ENCODE measurements at regions not wholly inside any gene's neighbourhood (a gene's known extent, or its start where the extent isn't known, plus 50 kb on each side); places are given as distances from the start of the nearest gene placed in this dataset.
"Not testable (repeated sequence)": the region's sequence is repeated elsewhere in the genome, so short reads cannot be mapped to it uniquely, and the experiment has no call there.

DNA sequence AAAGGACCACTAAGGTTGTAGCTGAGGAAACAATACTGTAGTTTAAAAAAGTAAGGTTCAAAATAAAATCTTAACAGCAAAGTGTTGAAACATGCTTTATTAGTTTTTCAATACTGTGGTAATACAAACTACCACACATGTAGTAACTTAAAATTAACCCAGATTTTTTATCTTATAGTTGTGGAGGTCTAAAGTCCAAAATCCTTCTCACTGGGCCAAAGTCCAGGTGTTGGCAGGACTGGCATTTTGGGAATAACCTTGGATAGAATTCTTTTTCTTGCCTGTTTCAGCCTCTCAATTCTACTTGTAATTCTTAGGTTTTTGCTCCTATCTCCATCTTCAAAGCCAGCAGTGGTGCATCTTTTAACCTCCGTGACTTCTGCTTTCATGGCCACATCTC is 942.0 kb downstream of the TSN start:
- Histone ChIP-seq H3K9ac (ENCODE audit: low read depth in 1 of 2, low read length in 2 of 2) (no peak overlapping the region), H3K4me1 (ENCODE audit: control insufficient read depth in 2 of 2, insufficient read depth in 2 of 2, low read length in 2 of 2) (no peaks in the 10 kb centered on the region), H3K4me3 (ENCODE audit: low read length in 2 of 2) (no peak overlapping the region), H3K9me3 (ENCODE audit: control insufficient read depth in 2 of 2, low read length in 2 of 2) (no peaks in the 10 kb centered on the region), H3K27ac (ENCODE audit: low read depth in 2 of 2, low read length in 2 of 2) (no peak overlapping the region), H3K36me3 (ENCODE audit: control insufficient read depth in 2 of 2, insufficient read depth in 2 of 2, low read length in 2 of 2) (no peaks in the 10 kb centered on the region), H3K27me3 (ENCODE audit: control insufficient read depth in 2 of 2, insufficient read depth in 2 of 2, low read length in 2 of 2) (no peaks in the 10 kb centered on the region)

- Histone ChIP-seq H3K36me3 (ENCODE audit: control insufficient read depth in 2 of 2, insufficient read depth in 2 of 2, low read length in 2 of 2) (no peaks in the 10 kb centered on the region), H3K9ac (ENCODE audit: low read depth in 1 of 2, low read length in 2 of 2) (no peak overlapping the region), H3K4me3 (ENCODE audit: low read length in 2 of 2) (no peak overlapping the region), H3K27ac (ENCODE audit: low read depth in 2 of 2, low read length in 2 of 2) (no peak overlapping the region), H3K27me3 (ENCODE audit: control insufficient read depth in 2 of 2, insufficient read depth in 2 of 2, low read length in 2 of 2) (no peaks in the 10 kb centered on the region), H3K4me1 (ENCODE audit: control insufficient read depth in 2 of 2, insufficient read depth in 2 of 2, low read length in 2 of 2) (no peaks in the 10 kb centered on the region), H3K9me3 (ENCODE audit: control insufficient read depth in 2 of 2, low read length in 2 of 2) (no peaks in the 10 kb centered on the region)
These were observed 948.2 kb downstream of the TSN start for GRCh38 chr2:122703676-122704075.

- Histone ChIP-seq H3K4me1 (ENCODE audit: control insufficient read depth in 2 of 2, insufficient read depth in 2 of 2, low read length in 2 of 2) (no peaks in the 10 kb centered on the region), H3K4me3 (ENCODE audit: low read length in 2 of 2) (no peak overlapping the region), H3K9me3 (ENCODE audit: control insufficient read depth in 2 of 2, low read length in 2 of 2) (no peaks in the 10 kb centered on the region), H3K27me3 (ENCODE audit: control insufficient read depth in 2 of 2, insufficient read depth in 2 of 2, low read length in 2 of 2) (no peaks in the 10 kb centered on the region), H3K9ac (ENCODE audit: low read depth in 1 of 2, low read length in 2 of 2) (no peak overlapping the region), H3K36me3 (ENCODE audit: control insufficient read depth in 2 of 2, insufficient read depth in 2 of 2, low read length in 2 of 2) (no peaks in the 10 kb centered on the region), H3K27ac (ENCODE audit: low read depth in 2 of 2, low read length in 2 of 2) (no peak overlapping the region)
These were observed 948.7 kb downstream of the TSN start for GRCh38 chr2:122704109-122704563.

- no peak overlapping the region for H3K9ac ChIP-seq (ENCODE audit: low read depth in 1 of 2, low read length in 2 of 2)
- H3K27ac ChIP-seq (ENCODE audit: low read depth in 2 of 2, low read length in 2 of 2) = no peak overlapping the region
- no peaks in the 10 kb centered on the region for H3K27me3 ChIP-seq (ENCODE audit: control insufficient read depth in 2 of 2, insufficient read depth in 2 of 2, low read length in 2 of 2)
- no peak overlapping the region for H3K4me3 ChIP-seq (ENCODE audit: low read length in 2 of 2)
- H3K4me1 ChIP-seq (ENCODE audit: control insufficient read depth in 2 of 2, insufficient read depth in 2 of 2, low read length in 2 of 2) = no peaks in the 10 kb centered on the region
- H3K36me3 ChIP-seq (ENCODE audit: control insufficient read depth in 2 of 2, insufficient read depth in 2 of 2, low read length in 2 of 2) = no peaks in the 10 kb centered on the region
- no peaks in the 10 kb centered on the region for H3K9me3 ChIP-seq (ENCODE audit: control insufficient read depth in 2 of 2, low read length in 2 of 2)
These were observed 950.3 kb downstream of the TSN start for GRCh38 chr2:122705746-122706145.

- no peaks in the 10 kb centered on the region for H3K9me3 ChIP-seq (ENCODE audit: control insufficient read depth in 2 of 2, low read length in 2 of 2)
- no peaks in the 10 kb centered on the region for H3K36me3 ChIP-seq (ENCODE audit: control insufficient read depth in 2 of 2, insufficient read depth in 2 of 2, low read length in 2 of 2)
- H3K4me1 ChIP-seq (ENCODE audit: control insufficient read depth in 2 of 2, insufficient read depth in 2 of 2, low read length in 2 of 2) = no peaks in the 10 kb centered on the region
- no peak overlapping the region for H3K9ac ChIP-seq (ENCODE audit: low read depth in 1 of 2, low read length in 2 of 2)
- no peak overlapping the region for H3K27ac ChIP-seq (ENCODE audit: low read depth in 2 of 2, low read length in 2 of 2)
- H3K4me3 ChIP-seq (ENCODE audit: low read length in 2 of 2) = no peak overlapping the region
- no peaks in the 10 kb centered on the region for H3K27me3 ChIP-seq (ENCODE audit: control insufficient read depth in 2 of 2, insufficient read depth in 2 of 2, low read length in 2 of 2)
These were observed 951.3 kb downstream of the TSN start for GRCh38 chr2:122706757-122707223.

- no peaks in the 10 kb centered on the region for H3K9me3 ChIP-seq (ENCODE audit: control insufficient read depth in 2 of 2, low read length in 2 of 2)
- H3K4me3 ChIP-seq (ENCODE audit: low read length in 2 of 2) = no peak overlapping the region
- H3K27ac ChIP-seq (ENCODE audit: low read depth in 2 of 2, low read length in 2 of 2) = no peak overlapping the region
- no peaks in the 10 kb centered on the region for H3K4me1 ChIP-seq (ENCODE audit: control insufficient read depth in 2 of 2, insufficient read depth in 2 of 2, low read length in 2 of 2)
- no peaks in the 10 kb centered on the region for H3K27me3 ChIP-seq (ENCODE audit: control insufficient read depth in 2 of 2, insufficient read depth in 2 of 2, low read length in 2 of 2)
- no peaks in the 10 kb centered on the region for H3K36me3 ChIP-seq (ENCODE audit: control insufficient read depth in 2 of 2, insufficient read depth in 2 of 2, low read length in 2 of 2)
- no peak overlapping the region for H3K9ac ChIP-seq (ENCODE audit: low read depth in 1 of 2, low read length in 2 of 2)
These were observed 951.9 kb downstream of the TSN start for GRCh38 chr2:122707224-122707824.

- Histone ChIP-seq H3K9me3 (ENCODE audit: control insufficient read depth in 2 of 2, low read length in 2 of 2) (no peaks in the 10 kb centered on the region), H3K27me3 (ENCODE audit: control insufficient read depth in 2 of 2, insufficient read depth in 2 of 2, low read length in 2 of 2) (no peaks in the 10 kb centered on the region), H3K4me1 (ENCODE audit: control insufficient read depth in 2 of 2, insufficient read depth in 2 of 2, low read length in 2 of 2) (no peaks in the 10 kb centered on the region), H3K36me3 (ENCODE audit: control insufficient read depth in 2 of 2, insufficient read depth in 2 of 2, low read length in 2 of 2) (no peaks in the 10 kb centered on the region), H3K4me3 (ENCODE audit: low read length in 2 of 2) (no peak overlapping the region), H3K9ac (ENCODE audit: low read depth in 1 of 2, low read length in 2 of 2) (no peak overlapping the region), H3K27ac (ENCODE audit: low read depth in 2 of 2, low read length in 2 of 2) (no peak overlapping the region)
These were observed 954.6 kb downstream of the TSN start for GRCh38 chr2:122710049-122710448.

GRCh38 chr2:122713800-122714199 is 958.3 kb downstream of the TSN start:
- H3K9me3 ChIP-seq (ENCODE audit: control insufficient read depth in 2 of 2, low read length in 2 of 2) = no peaks in the 10 kb centered on the region
- H3K9ac ChIP-seq (ENCODE audit: low read depth in 1 of 2, low read length in 2 of 2) = no peak overlapping the region
- no peaks in the 10 kb centered on the region for H3K4me1 ChIP-seq (ENCODE audit: control insufficient read depth in 2 of 2, insufficient read depth in 2 of 2, low read length in 2 of 2)
- no peak overlapping the region for H3K27ac ChIP-seq (ENCODE audit: low read depth in 2 of 2, low read length in 2 of 2)
- H3K27me3 ChIP-seq (ENCODE audit: control insufficient read depth in 2 of 2, insufficient read depth in 2 of 2, low read length in 2 of 2) = no peaks in the 10 kb centered on the region
- H3K36me3 ChIP-seq (ENCODE audit: control insufficient read depth in 2 of 2, insufficient read depth in 2 of 2, low read length in 2 of 2) = no peaks in the 10 kb centered on the region
- no peak overlapping the region for H3K4me3 ChIP-seq (ENCODE audit: low read length in 2 of 2)

DNA sequence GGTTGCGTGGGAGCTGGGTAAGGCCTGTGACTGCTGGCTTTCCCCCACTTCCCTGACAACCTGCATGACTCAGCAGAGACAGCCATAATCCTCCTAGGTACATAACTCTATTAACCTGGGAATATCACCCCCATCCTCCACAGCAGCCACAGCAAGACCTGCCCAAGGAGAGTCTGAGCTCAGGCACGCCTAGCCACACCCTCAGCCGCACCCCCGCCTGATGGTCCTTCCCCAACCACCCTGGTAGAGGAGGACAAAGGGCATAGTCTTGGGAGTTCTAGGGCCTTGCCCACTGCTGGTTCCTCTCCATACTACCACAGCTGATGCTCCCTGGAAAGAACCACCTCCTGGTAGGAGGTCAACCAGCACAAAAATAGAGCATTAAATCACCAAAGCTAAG is 965.4 kb downstream of the TSN start:
- not testable (repeated sequence) for H3K4me3 ChIP-seq (ENCODE audit: low read length in 2 of 2); H3K9ac ChIP-seq (ENCODE audit: low read depth in 1 of 2, low read length in 2 of 2); H3K27me3 ChIP-seq (ENCODE audit: control insufficient read depth in 2 of 2, insufficient read depth in 2 of 2, low read length in 2 of 2); H3K36me3 ChIP-seq (ENCODE audit: control insufficient read depth in 2 of 2, insufficient read depth in 2 of 2, low read length in 2 of 2); H3K4me1 ChIP-seq (ENCODE audit: control insufficient read depth in 2 of 2, insufficient read depth in 2 of 2, low read length in 2 of 2); H3K9me3 ChIP-seq (ENCODE audit: control insufficient read depth in 2 of 2, low read length in 2 of 2)
- H3K27ac ChIP-seq (ENCODE audit: low read depth in 2 of 2, low read length in 2 of 2) = peak overlapping the region in 1 of 2 donors; percentile 13

- H3K4me1 ChIP-seq (ENCODE audit: control insufficient read depth in 2 of 2, insufficient read depth in 2 of 2, low read length in 2 of 2) = peaks cover 0 to 3% of the 10 kb centered on the region in 2 donors
- no peaks in the 10 kb centered on the region for H3K36me3 ChIP-seq (ENCODE audit: control insufficient read depth in 2 of 2, insufficient read depth in 2 of 2, low read length in 2 of 2)
- H3K9me3 ChIP-seq (ENCODE audit: control insufficient read depth in 2 of 2, low read length in 2 of 2) = no peaks in the 10 kb centered on the region
- no peak overlapping the region for H3K27ac ChIP-seq (ENCODE audit: low read depth in 2 of 2, low read length in 2 of 2)
- no peak overlapping the region for H3K9ac ChIP-seq (ENCODE audit: low read depth in 1 of 2, low read length in 2 of 2)
- no peaks in the 10 kb centered on the region for H3K27me3 ChIP-seq (ENCODE audit: control insufficient read depth in 2 of 2, insufficient read depth in 2 of 2, low read length in 2 of 2)
- no peak overlapping the region for H3K4me3 ChIP-seq (ENCODE audit: low read length in 2 of 2)
These were observed 979.4 kb downstream of the TSN start for GRCh38 chr2:122734766-122735424.
